Skeletal muscle tissue (tissue), 3 donors: ENCODE measurements at regions not wholly inside any gene's neighbourhood (a gene's known extent, or its start where the extent isn't known, plus 50 kb on each side); places are given as distances from the start of the nearest gene placed in this dataset.
"Not testable (repeated sequence)": the region's sequence is repeated elsewhere in the genome, so short reads cannot be mapped to it uniquely, and the experiment has no call there.

ENCODE experiments used
- H3K27ac ChIP-seq: one replicate; pipeline ENCODE4 v1.7.0; 2013; ENCODE audit warnings: mild to moderate bottlenecking, low read depth, low read length, inconsistent platforms
- H3K27me3 ChIP-seq, 3 donors: one replicate each; pipeline ENCODE4 v1.7.0; 2013; ENCODE audit warnings: low read length in 3 of 3; ENCODE audit not compliant: control insufficient read depth in 3 of 3, insufficient read depth in 3 of 3
- H3K36me3 ChIP-seq, 3 donors: one replicate each; pipeline ENCODE4 v1.7.0; 2013; ENCODE audit warnings: low read length in 3 of 3; ENCODE audit not compliant: control insufficient read depth in 3 of 3, insufficient read depth in 3 of 3
- H3K4me1 ChIP-seq, 3 donors: one replicate each; pipeline ENCODE4 v1.7.0; 2013; ENCODE audit warnings: low read length in 3 of 3, mild to moderate bottlenecking in 3 of 3; ENCODE audit not compliant: control insufficient read depth in 3 of 3, insufficient read depth in 3 of 3
- H3K4me3 ChIP-seq, 3 donors: one replicate each; pipeline ENCODE4 v1.7.0; 2013; ENCODE audit warnings: low read length in 3 of 3
- H3K9ac ChIP-seq, 3 donors: one replicate each; pipeline ENCODE4 v1.7.0; 2013; ENCODE audit warnings: low read length in 3 of 3, mild to moderate bottlenecking in 3 of 3, moderate library complexity in 2 of 3, low read depth in 1 of 3
- H3K9me3 ChIP-seq, 3 donors: one replicate each; pipeline ENCODE4 v1.7.0; 2013; ENCODE audit warnings: low read length in 3 of 3; ENCODE audit not compliant: control insufficient read depth in 3 of 3
- donor health status: Osteomylitis.

- H3K9ac ChIP-seq, H3K27me3 ChIP-seq, H3K4me3 ChIP-seq, H3K9me3 ChIP-seq, H3K27ac ChIP-seq, H3K4me1 ChIP-seq, H3K36me3 ChIP-seq: not testable (repeated sequence)
Observed at GRCh38 chr3:106998841-106999682, 378.2 kb upstream of the CCDC54 start.

- Histone ChIP-seq H3K4me3 (no peak overlapping the region), H3K27me3 (no peaks in the 10 kb centered on the region), H3K36me3 (no peaks in the 10 kb centered on the region), H3K4me1 (no peaks in the 10 kb centered on the region), H3K9ac (no peak overlapping the region), H3K9me3 (no peaks in the 10 kb centered on the region), H3K27ac (no peak overlapping the region)
Observed at GRCh38 chr3:107001635-107002034, 375.6 kb upstream of the CCDC54 start.

- H3K9ac ChIP-seq, H3K9me3 ChIP-seq, H3K4me3 ChIP-seq, H3K4me1 ChIP-seq, H3K36me3 ChIP-seq, H3K27ac ChIP-seq, H3K27me3 ChIP-seq: not testable (repeated sequence)
Observed at GRCh38 chr3:107005352-107005751, 371.9 kb upstream of the CCDC54 start.

- no peaks in the 10 kb centered on the region for H3K9me3 ChIP-seq
- no peaks in the 10 kb centered on the region for H3K4me1 ChIP-seq
- H3K27ac ChIP-seq, result no peak overlapping the region
- no peaks in the 10 kb centered on the region for H3K27me3 ChIP-seq
- H3K36me3 ChIP-seq, result no peaks in the 10 kb centered on the region
- no peak overlapping the region for H3K4me3 ChIP-seq
- H3K9ac ChIP-seq, result no peak overlapping the region
Observed at GRCh38 chr3:107008213-107008612, 369.0 kb upstream of the CCDC54 start.

- no peak overlapping the region for H3K9ac ChIP-seq
- no peaks in the 10 kb centered on the region for H3K4me1 ChIP-seq
- H3K9me3 ChIP-seq, result peaks cover 0 to 2% (median 0%) of the 10 kb centered on the region in 3 donors
- no peak overlapping the region for H3K27ac ChIP-seq
- H3K36me3 ChIP-seq, result no peaks in the 10 kb centered on the region
- H3K27me3 ChIP-seq, result no peaks in the 10 kb centered on the region
- H3K4me3 ChIP-seq, result no peak overlapping the region
Observed at GRCh38 chr3:107013641-107014040, 363.6 kb upstream of the CCDC54 start.

GRCh38 chr3:107024551-107025026 lies 352.6 kb upstream of the CCDC54 start:
- Histone ChIP-seq H3K9me3 (no peaks in the 10 kb centered on the region), H3K4me1 (no peaks in the 10 kb centered on the region), H3K4me3 (no peak overlapping the region), H3K27me3 (no peaks in the 10 kb centered on the region), H3K36me3 (no peaks in the 10 kb centered on the region), H3K9ac (no peak overlapping the region), H3K27ac (no peak overlapping the region)

GRCh38 chr3:107025961-107026360 lies 351.3 kb upstream of the CCDC54 start:
- no peaks in the 10 kb centered on the region for H3K27me3 ChIP-seq
- H3K27ac ChIP-seq, result no peak overlapping the region
- H3K4me1 ChIP-seq, result no peaks in the 10 kb centered on the region
- no peaks in the 10 kb centered on the region for H3K9me3 ChIP-seq
- no peaks in the 10 kb centered on the region for H3K36me3 ChIP-seq
- H3K4me3 ChIP-seq, result no peak overlapping the region
- H3K9ac ChIP-seq, result no peak overlapping the region

GRCh38 chr3:107028086-107028485 lies 349.2 kb upstream of the CCDC54 start:
- Histone ChIP-seq H3K9ac (no peak overlapping the region), H3K4me1 (no peaks in the 10 kb centered on the region), H3K9me3 (no peaks in the 10 kb centered on the region), H3K36me3 (no peaks in the 10 kb centered on the region), H3K27me3 (no peaks in the 10 kb centered on the region), H3K4me3 (no peak overlapping the region), H3K27ac (no peak overlapping the region)

- Histone ChIP-seq H3K9me3 (no peaks in the 10 kb centered on the region), H3K9ac (no peak overlapping the region), H3K4me1 (no peaks in the 10 kb centered on the region), H3K36me3 (no peaks in the 10 kb centered on the region), H3K27me3 (no peaks in the 10 kb centered on the region), H3K4me3 (no peak overlapping the region), H3K27ac (no peak overlapping the region)
Observed at GRCh38 chr3:107028626-107029025, 348.6 kb upstream of the CCDC54 start.

- Histone ChIP-seq H3K4me3 (no peak overlapping the region), H3K9me3 (peaks cover 0 to 2% (median 0%) of the 10 kb centered on the region in 3 donors), H3K36me3 (no peaks in the 10 kb centered on the region), H3K27me3 (no peaks in the 10 kb centered on the region), H3K4me1 (no peaks in the 10 kb centered on the region), H3K27ac (no peak overlapping the region), H3K9ac (no peak overlapping the region)
Observed at GRCh38 chr3:107032111-107032510, 345.1 kb upstream of the CCDC54 start.
